HFF-Myc (cell line): ENCODE measurements at regions not wholly inside any gene's neighbourhood (a gene's known extent, or its start where the extent isn't known, plus 50 kb on each side); places are given as distances from the start of the nearest gene placed in this dataset.

ENCODE experiments used
- DNase-seq: peaks from one replicate; pipeline ENCODE4 v3.0.0-alpha.2; 2011; ENCODE audit warnings: low read depth; ENCODE audit errors: extremely low read depth
- H3K4me3 ChIP-seq: replicated peaks from 2 replicates; pipeline ENCODE4 v1.5.1; 2011; ENCODE audit warnings: low read depth, mild to moderate bottlenecking, control low read depth, low read length
- CTCF ChIP-seq: IDR thresholded peaks from 2 replicates; pipeline ENCODE4 v1.5.1; 2012; ENCODE audit warnings: mild to moderate bottlenecking, low read depth, low read length, control low read depth; ENCODE audit errors: missing control alignments

- H3K4me3 ChIP-seq = no peak overlapping the region
- DNase-seq = no peak
- no peak for TF ChIP-seq CTCF
Measured at GRCh38 chr20:60727425-60727824, 524.6 kb upstream of the CDH4 start.

- H3K4me3 ChIP-seq = no peak overlapping the region
- TF ChIP-seq CTCF = no peak
- DNase-seq = no peak
Measured at GRCh38 chr20:60728705-60729104, 523.4 kb upstream of the CDH4 start.

- no peak for TF ChIP-seq CTCF
- H3K4me3 ChIP-seq = no peak overlapping the region
- no peak for DNase-seq
Measured at GRCh38 chr20:60729135-60729900, 522.7 kb upstream of the CDH4 start.

GRCh38 chr20:60732322-60732721 lies 519.7 kb upstream of the CDH4 start:
- TF ChIP-seq CTCF = no peak
- no peak for DNase-seq
- no peak overlapping the region for H3K4me3 ChIP-seq

GRCh38 chr20:60748086-60748485 lies 504.0 kb upstream of the CDH4 start:
- DNase-seq = no peak
- TF ChIP-seq CTCF = no peak
- H3K4me3 ChIP-seq = no peak overlapping the region

- TF ChIP-seq CTCF = no peak
- no peak overlapping the region for H3K4me3 ChIP-seq
- no peak for DNase-seq
Measured at GRCh38 chr20:60749804-60750602, 502.1 kb upstream of the CDH4 start.

GRCh38 chr20:60750909-60751308 lies 501.2 kb upstream of the CDH4 start:
- no peak for DNase-seq
- no peak overlapping the region for H3K4me3 ChIP-seq
- no peak for TF ChIP-seq CTCF
